GM21825 (cell line): ENCODE measurements at regions not wholly inside any gene's neighbourhood (a gene's known extent, or its start where the extent isn't known, plus 50 kb on each side); places are given as distances from the start of the nearest gene placed in this dataset.

Experiments
- ATAC-seq: cut with Tn5 transposase; IDR thresholded peaks from one replicate; pipeline ENCODE4 v1.9.1; 2021; ENCODE audit warnings: mild to moderate bottlenecking, moderate library complexity; ENCODE audit not compliant: unreplicated experiment

- ATAC-seq: no peak
Measured at GRCh38 chrX:109312757-109313156, 169.1 kb downstream of the GUCY2F start.

GRCh38 chrX:109310031-109310430 is 171.9 kb downstream of the GUCY2F start:
- ATAC-seq: no peak

- no peak for ATAC-seq
Measured at GRCh38 chrX:109301177-109301576, 180.7 kb downstream of the GUCY2F start.

GRCh38 chrX:109300415-109300814 is 181.5 kb downstream of the GUCY2F start:
- no peak for ATAC-seq

GRCh38 chrX:109299091-109299490 is 182.8 kb downstream of the GUCY2F start:
- ATAC-seq: no peak

GRCh38 chrX:109294097-109294814 is 187.6 kb downstream of the GUCY2F start:
- no peak for ATAC-seq

GRCh38 chrX:109283870-109284269 is 198.0 kb downstream of the GUCY2F start:
- no peak for ATAC-seq

GRCh38 chrX:109281483-109282275 is 200.2 kb downstream of the GUCY2F start:
- peak; percentile 75 for ATAC-seq

- no peak for ATAC-seq
Measured at GRCh38 chrX:109274806-109275205, 207.1 kb downstream of the GUCY2F start.

GRCh38 chrX:109270580-109271484 is 211.1 kb downstream of the GUCY2F start:
- ATAC-seq: peak; percentile 97

- no peak for ATAC-seq
Measured at GRCh38 chrX:109268340-109268739, 213.5 kb downstream of the GUCY2F start.

GRCh38 chrX:109266034-109266433 is 215.9 kb downstream of the GUCY2F start:
- no peak for ATAC-seq

GRCh38 chrX:109264878-109265277 is 217.0 kb downstream of the GUCY2F start:
- peak; percentile 66 for ATAC-seq

GRCh38 chrX:109261279-109261678 is 220.6 kb downstream of the GUCY2F start:
- no peak for ATAC-seq

GRCh38 chrX:109252789-109253188 is 229.1 kb downstream of the GUCY2F start:
- ATAC-seq: no peak

- no peak for ATAC-seq
Measured at GRCh38 chrX:109218761-109219160, 263.1 kb downstream of the GUCY2F start.

GRCh38 chrX:109199726-109200125 is 282.2 kb downstream of the GUCY2F start:
- ATAC-seq: no peak

- ATAC-seq: no peak
Measured at GRCh38 chrX:109190542-109190941, 291.3 kb downstream of the GUCY2F start.

GRCh38 chrX:109187473-109188168 is 294.3 kb downstream of the GUCY2F start:
- peak; percentile 95 for ATAC-seq

GRCh38 chrX:109186939-109187338 is 294.9 kb downstream of the GUCY2F start:
- ATAC-seq: no peak
